HG02840 (cell line): ENCODE measurements at regions not wholly inside any gene's neighbourhood (a gene's known extent, or its start where the extent isn't known, plus 50 kb on each side); places are given as distances from the start of the nearest gene placed in this dataset.

Experiments
- ATAC-seq: cut with Tn5 transposase; IDR thresholded peaks from one replicate; pipeline ENCODE4 v1.9.1; 2021; ENCODE audit warnings: mild to moderate bottlenecking, moderate library complexity, moderate number of reproducible peaks; ENCODE audit not compliant: unreplicated experiment, low FRiP score

DNA sequence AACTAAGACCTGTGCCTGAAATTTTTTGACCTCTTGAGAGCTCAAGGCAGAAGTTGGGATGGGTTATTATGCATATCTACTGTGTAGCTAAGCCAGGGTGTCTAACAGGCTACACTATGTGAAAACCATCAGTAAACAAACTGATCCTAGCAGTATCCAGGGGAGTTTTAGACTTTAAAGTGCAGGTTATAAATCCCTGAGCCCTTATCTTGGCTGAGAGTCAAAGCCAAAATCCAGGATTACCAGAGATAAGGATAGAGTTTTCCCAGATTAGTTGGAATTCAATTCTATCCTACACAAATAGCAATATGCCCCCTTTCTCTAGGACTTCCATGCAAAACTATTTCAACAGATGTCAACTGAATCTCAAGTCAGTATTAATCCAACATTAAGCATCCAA, 1229.7 kb downstream of the GRIK2 start:
- ATAC-seq: no peak

DNA sequence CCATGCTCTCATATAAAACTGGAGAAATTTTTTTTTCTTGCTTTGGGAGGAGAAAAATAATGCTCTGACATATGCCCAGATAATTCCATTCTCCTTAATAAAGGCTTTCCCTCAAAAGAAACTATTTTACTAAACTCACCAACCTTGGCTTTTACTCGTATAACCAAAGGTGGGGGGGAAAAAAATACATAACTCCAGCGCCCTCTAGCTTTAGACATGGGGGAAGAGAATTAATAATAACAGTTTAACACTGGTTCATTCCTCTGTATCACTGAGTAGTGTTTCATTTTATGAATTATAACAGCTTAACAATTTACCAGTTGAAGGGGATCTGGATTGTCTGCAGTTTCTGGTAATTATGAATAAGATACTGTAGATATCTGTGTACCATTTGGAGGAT, 1226.1 kb downstream of the GRIK2 start:
- no peak for ATAC-seq

DNA sequence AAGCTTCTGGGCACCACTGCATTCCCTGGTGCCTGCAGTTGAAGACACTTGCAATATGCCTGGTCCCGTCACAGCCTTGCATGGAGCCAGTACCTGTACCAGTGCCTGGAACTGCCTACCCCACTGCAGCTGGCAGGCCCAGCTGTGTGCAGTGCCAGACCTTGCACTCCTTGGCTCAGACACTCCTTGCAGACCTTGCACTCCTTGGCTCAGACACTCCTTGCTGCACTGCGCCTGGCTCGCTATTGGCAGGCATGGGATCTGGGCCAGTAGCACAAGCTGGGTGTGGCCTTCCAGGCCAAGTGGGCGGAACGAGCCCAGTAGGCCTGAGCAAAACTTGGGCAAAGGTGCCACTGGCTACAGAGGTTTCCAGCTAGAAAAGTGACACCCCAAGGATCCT, 1189.1 kb downstream of the GRIK2 start:
- ATAC-seq: no peak

- ATAC-seq: no peak
Observed at GRCh38 chr6:102581378-102582124, 1188.0 kb downstream of the GRIK2 start.

DNA sequence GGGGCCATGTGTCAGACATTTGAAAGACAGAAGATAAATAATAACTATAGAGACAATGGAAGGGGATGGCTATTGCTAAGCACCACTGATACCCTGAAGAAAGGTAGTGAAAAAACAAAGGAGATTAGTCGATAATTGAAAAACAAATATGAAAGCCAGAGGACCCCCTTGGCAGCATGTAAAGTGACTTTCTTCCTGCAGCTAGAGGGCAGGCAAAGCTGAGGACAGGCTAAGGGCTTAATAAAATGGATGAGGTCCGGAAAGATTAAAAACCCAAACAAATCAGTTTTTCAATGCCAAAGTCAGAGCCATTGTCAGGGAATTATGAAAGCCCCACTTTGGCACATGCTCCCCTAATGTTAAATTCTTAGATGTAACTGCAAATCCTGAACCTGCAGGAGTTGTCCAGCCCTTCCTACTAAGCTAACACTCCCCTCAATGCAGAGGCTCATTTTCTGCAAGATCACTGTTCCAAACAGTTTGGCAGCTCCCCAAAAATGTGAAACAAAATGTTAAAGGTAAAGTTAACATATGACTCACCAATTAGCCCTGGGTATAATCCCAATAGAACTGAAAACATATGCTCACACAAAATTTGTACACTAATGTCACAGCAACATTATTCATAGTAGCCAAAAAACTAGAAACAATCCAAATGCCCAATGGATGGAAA, 1177.9 kb downstream of the GRIK2 start:
- ATAC-seq: no peak

- no peak for ATAC-seq
Observed at GRCh38 chr6:102562713-102563112, 1169.2 kb downstream of the GRIK2 start.

GRCh38 chr6:102553214-102553613, 1159.7 kb downstream of the GRIK2 start:
- ATAC-seq: no peak

DNA sequence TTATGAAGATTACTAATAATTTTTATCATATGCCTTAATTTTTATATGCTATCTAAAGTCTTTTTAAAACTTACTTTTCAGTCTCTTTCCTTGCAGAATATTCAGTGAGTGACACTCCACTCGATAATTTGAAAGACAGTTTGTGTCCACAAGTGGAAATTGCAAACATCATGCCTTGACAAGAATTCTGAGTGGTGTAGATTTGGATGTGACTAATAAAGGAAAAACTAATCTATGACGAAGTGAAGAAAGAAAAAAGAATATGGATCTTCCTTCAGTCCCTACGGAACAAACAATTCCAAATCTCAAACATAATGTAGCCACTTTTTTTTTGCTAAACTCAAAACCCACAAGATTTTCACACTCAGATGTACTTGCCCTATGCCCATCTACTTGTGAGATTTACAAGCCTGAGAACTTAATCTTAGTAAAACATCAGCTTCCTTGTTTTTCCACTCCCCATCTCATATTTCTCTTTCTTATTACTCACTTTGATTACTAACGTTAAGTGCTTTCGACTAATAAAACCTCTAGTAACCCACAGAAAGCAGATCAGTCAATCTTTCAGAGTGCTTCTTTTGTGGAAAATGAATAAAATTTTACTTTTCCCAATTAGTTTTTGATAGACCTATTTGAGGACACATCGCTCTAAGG, 1155.8 kb downstream of the GRIK2 start:
- ATAC-seq: no peak

- no peak for ATAC-seq
Observed at GRCh38 chr6:102525336-102525735, 1131.8 kb downstream of the GRIK2 start.

DNA sequence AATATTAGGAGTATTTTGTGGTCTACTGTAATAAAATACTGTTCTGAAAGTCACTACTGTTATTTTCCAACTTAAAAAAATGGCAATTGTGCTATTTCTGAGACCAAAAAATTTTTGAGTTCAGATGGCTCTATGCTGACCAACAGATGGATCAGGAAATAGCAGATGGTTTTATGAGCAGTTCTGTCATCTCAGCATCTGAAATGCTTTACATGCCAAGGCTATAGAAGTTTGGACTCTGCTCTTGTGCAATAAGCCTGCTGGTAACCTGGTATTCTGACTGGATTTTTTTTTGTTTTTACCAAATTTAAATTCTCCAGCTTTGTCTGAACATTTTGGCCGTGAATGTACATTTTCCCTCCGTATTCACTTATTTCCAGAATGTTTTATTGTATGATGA, 1127.5 kb downstream of the GRIK2 start:
- no peak for ATAC-seq

DNA sequence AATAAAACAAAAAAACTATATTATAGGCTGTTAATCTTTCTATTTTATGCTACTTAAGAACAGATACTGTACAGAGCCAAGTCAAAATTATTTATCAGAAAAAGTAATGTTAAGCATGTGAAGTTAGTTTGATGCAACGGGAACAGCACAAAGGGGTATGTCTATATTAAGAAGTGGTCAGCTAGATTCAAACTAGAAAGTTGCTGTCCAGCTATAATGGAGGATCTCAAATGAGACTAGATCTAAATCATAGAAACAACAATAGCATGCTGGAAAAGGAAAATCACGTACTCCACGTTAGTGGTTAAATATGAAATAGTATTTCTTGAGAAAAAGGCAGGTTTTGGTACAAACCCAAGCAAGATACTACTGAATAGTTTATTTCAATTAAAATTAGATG, 1124.0 kb downstream of the GRIK2 start:
- no peak for ATAC-seq

GRCh38 chr6:102501615-102502014, 1108.1 kb downstream of the GRIK2 start:
- ATAC-seq: no peak

DNA sequence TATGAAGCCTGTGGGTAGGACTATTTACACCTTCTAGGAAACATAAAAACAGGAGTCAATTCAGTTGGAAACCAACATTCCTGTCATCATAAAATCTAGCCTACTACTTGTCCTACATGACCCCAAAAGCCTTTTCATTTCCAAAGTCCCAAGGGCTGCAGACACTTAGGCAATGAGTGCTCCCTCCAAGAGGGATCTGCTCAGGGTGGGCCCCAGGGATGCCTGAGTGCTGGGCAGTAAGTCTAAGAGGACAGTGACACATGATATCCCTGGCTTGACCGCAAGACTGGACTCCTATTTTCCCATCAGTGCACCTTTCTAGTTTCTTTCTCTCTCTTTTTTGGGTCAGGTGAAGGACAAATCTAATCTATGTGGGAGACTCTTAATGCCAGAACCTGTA, 1101.3 kb downstream of the GRIK2 start:
- no peak for ATAC-seq

GRCh38 chr6:102493485-102493884, 1100.0 kb downstream of the GRIK2 start:
- no peak for ATAC-seq

DNA sequence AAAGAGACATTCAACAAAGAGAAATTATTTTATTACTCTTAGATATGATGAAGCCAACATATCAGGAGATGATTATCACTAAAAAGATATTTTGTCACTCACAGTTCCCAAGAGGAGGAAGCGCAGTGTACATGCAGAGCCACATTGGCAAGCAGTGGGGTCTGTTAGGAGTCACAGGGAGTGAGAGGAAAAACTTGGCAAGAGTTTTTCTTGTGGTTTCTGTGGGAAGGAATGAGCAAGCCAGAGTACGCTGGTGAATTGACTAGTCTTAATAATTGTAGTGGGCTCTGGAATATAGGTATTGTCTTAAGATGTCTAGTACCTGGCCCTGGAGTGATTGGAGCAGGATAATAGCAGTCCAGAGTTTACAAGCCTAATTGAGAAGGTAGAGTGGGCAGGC, 1095.2 kb downstream of the GRIK2 start:
- ATAC-seq: no peak

- ATAC-seq: no peak
Observed at GRCh38 chr6:102485480-102485879, 1092.0 kb downstream of the GRIK2 start.

- ATAC-seq: no peak
Observed at GRCh38 chr6:102474041-102474807, 1080.7 kb downstream of the GRIK2 start.

- no peak for ATAC-seq
Observed at GRCh38 chr6:102458990-102459389, 1065.5 kb downstream of the GRIK2 start.

- ATAC-seq: no peak
Observed at GRCh38 chr6:102438171-102438570, 1044.7 kb downstream of the GRIK2 start.

- no peak for ATAC-seq
Observed at GRCh38 chr6:102417368-102417998, 1024.0 kb downstream of the GRIK2 start.
